Gastrocnemius medialis (tissue), 4 donors: ENCODE measurements at regions not wholly inside any gene's neighbourhood (a gene's known extent, or its start where the extent isn't known, plus 50 kb on each side); places are given as distances from the start of the nearest gene placed in this dataset.

Experiments used
- CTCF ChIP-seq, 5 experiments: fragments of 450-650 bp in 3 of 5; fragments of 200-600 bp in 2 of 5; sonication (generic) in 2 of 5; IDR thresholded peaks in 4 of 5; conservative IDR thresholded peaks in 1 of 5; 1 replicate in 4 of 5; 2 replicates in 1 of 5; pipeline ENCODE4 v1.5.1; 2016 to 2019; ENCODE audit warnings: antibody characterized with exemption in 5 of 5, mild to moderate bottlenecking in 3 of 5, moderate library complexity in 3 of 5
- POLR2A ChIP-seq, 2 donors: fragments of 450-650 bp; IDR thresholded peaks; one replicate each; pipeline ENCODE4 v1.6.1; 2017; ENCODE audit warnings: antibody characterized with exemption in 2 of 2, mild to moderate bottlenecking in 2 of 2, moderate library complexity in 2 of 2

GRCh38 chr16:50864386-50864785 lies 122.5 kb downstream of the CYLD start:
- no peak for TF ChIP-seq POLR2A (IDR thresholded peaks at IDR 0.05)
- TF ChIP-seq CTCF (IDR thresholded peaks at IDR 0.05 in 4 of 5, conservative IDR thresholded peaks at IDR 0.05 in 1 of 5), result no peak
